Transverse colon (tissue), 4 donors: ENCODE measurements at regions not wholly inside any gene's neighbourhood (a gene's known extent, or its start where the extent isn't known, plus 50 kb on each side); places are given as distances from the start of the nearest gene placed in this dataset.

Experiments used
- CTCF ChIP-seq, 5 experiments: fragments of 200-600 bp in 3 of 5; fragments of 450-650 bp in 2 of 5; sonication (generic) in 3 of 5; IDR thresholded peaks; 1 replicate in 2 of 5; 2 replicates in 3 of 5; pipeline ENCODE4 v1.5.1; 2016 to 2017; ENCODE audit warnings: antibody characterized with exemption in 5 of 5, inconsistent platforms in 3 of 5, mild to moderate bottlenecking in 2 of 5, moderate library complexity in 1 of 5
- EP300 ChIP-seq: sonication (generic); formaldehyde crosslinking; IDR thresholded peaks from one replicate; pipeline ENCODE4 v1.6.1; 2017; ENCODE audit warnings: antibody characterized with exemption, low read depth
- POLR2A ChIP-seq: fragments of 450-650 bp; IDR thresholded peaks from one replicate; pipeline ENCODE4 v1.6.1; 2016; ENCODE audit warnings: antibody characterized with exemption, mild to moderate bottlenecking, moderate library complexity
- POLR2AphosphoS5 ChIP-seq, 3 donors: sonication (generic); formaldehyde crosslinking; IDR thresholded peaks; one replicate each; pipeline ENCODE4 v1.6.1; 2016; ENCODE audit warnings: antibody characterized with exemption in 3 of 3

DNA sequence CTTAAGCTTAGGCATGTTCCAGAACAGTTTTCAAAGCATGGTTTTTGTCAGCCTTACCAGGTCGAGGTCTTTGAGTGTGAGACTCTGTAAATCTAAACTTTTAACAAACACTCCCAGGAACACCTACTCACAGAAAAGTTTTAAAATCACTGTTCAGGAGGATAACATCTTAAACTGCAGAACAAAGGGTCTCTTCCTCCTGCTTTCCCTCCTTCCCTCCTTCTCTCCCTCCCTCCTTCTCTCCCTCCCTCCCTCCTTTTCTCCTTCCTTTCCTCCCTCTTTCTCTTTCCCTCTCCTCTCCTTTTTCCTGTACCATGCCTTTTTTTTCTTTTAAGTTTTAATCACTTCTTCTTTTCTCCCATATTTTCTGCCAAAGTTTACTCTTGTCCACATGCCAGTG lies 153.5 kb upstream of the MAF start:
- TF ChIP-seq CTCF (IDR thresholded peaks at IDR 0.05) (no peak), POLR2AphosphoS5 (IDR thresholded peaks at IDR 0.05) (no peak), EP300 (no peak), POLR2A (no peak)
